ENCODE measurements at regions not wholly inside any gene's neighbourhood (a gene's known extent, or its start where the extent isn't known, plus 50 kb on each side); places are given as distances from the start of the nearest gene placed in this dataset.

DNA sequence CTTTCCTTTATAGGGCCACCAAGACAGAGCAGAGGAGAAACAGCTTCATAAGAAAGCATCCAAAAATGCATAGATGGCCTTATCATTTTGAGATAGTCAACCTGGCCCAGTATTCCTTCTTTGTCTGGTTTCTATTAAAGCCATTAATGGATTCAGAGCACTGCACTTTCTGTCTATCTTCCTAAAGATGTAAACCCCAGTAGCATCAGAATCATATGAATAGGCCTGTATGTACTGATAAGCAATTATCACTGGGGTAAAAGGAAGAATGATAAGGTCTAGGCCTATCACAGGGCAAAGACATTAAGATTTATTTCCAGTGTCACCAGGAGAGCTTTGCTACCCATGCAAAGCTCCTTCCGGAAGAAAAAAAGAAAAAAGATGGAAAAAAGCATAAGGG is 432.5 kb upstream of the C9orf72 start:
- no peak for TF ChIP-seq SIN3A (IDR thresholded peaks at IDR 0.05; ENCODE audit: low read depth)
- no peak for TF ChIP-seq RAD21 (IDR thresholded peaks at IDR 0.05; ENCODE audit: low read depth)
- no peak for TF ChIP-seq JUND (IDR thresholded peaks at IDR 0.05)
